Loucy (cell line): ENCODE measurements at regions not wholly inside any gene's neighbourhood (a gene's known extent, or its start where the extent isn't known, plus 50 kb on each side); places are given as distances from the start of the nearest gene placed in this dataset.

Source experiments
- H2AFZ ChIP-seq: fragments of 200-600 bp; sonication (generic); 2 replicates; pipeline ENCODE4 v1.6.0; 2016; ENCODE audit warnings: antibody characterized with exemption, mild to moderate bottlenecking, low read length, moderate library complexity
- H3F3A ChIP-seq: fragments of 200-600 bp; 2 replicates; pipeline ENCODE4 v1.6.0; 2016; ENCODE audit warnings: antibody characterized with exemption, low read depth, mild to moderate bottlenecking
- H3K27me3 ChIP-seq: fragments of 200-600 bp; sonication (generic); 2 replicates; pipeline ENCODE4 v1.6.1; 2014; ENCODE audit warnings: low read length, mild to moderate bottlenecking; ENCODE audit not compliant: insufficient read depth, poor library complexity, severe bottlenecking
- H3K36me3 ChIP-seq: fragments of 200-600 bp; sonication (generic); 2 replicates; pipeline ENCODE4 v1.6.1; 2016; ENCODE audit warnings: low read length; ENCODE audit not compliant: insufficient read depth
- H3K4me1 ChIP-seq: fragments of 200-600 bp; sonication (generic); 2 replicates; pipeline ENCODE4 v1.5.1; 2014; ENCODE audit warnings: low read length, mild to moderate bottlenecking; ENCODE audit not compliant: insufficient read depth, poor library complexity, severe bottlenecking
- H3K4me2 ChIP-seq: fragments of 200-600 bp; sonication (generic); 2 replicates; pipeline ENCODE4 v1.6.0; 2014; ENCODE audit warnings: antibody characterized with exemption, low read length, low read depth, mild to moderate bottlenecking; ENCODE audit not compliant: poor library complexity, severe bottlenecking
- H3K4me3 ChIP-seq: fragments of 200-600 bp; sonication (generic); 2 replicates; pipeline ENCODE4 v1.5.1; 2014; ENCODE audit warnings: low read length, mild to moderate bottlenecking, mixed read lengths; ENCODE audit not compliant: poor library complexity, severe bottlenecking
- H3K79me2 ChIP-seq: fragments of 200-600 bp; sonication (generic); 2 replicates; pipeline ENCODE4 v1.6.1; 2014; ENCODE audit warnings: low read length; ENCODE audit not compliant: insufficient read depth
- H3K9ac ChIP-seq: fragments of 200-600 bp; sonication (generic); 2 replicates; pipeline ENCODE4 v1.6.0; 2014; ENCODE audit warnings: mild to moderate bottlenecking, low read depth, low read length, moderate library complexity; ENCODE audit not compliant: poor library complexity, severe bottlenecking
- H3K9me2 ChIP-seq: fragments of 200-600 bp; sonication (generic); replicated peaks from 2 replicates; pipeline ENCODE4 v1.6.1; 2016; ENCODE audit warnings: low read depth, low read length, mixed read lengths
- H3K9me3 ChIP-seq: fragments of 200-600 bp; sonication (generic); 2 replicates; pipeline ENCODE4 v1.6.1; 2014; ENCODE audit warnings: mild to moderate bottlenecking, antibody characterized with exemption, low read length, low read depth; ENCODE audit not compliant: insufficient read depth
- H4K20me1 ChIP-seq: fragments of 200-600 bp; sonication (generic); 2 replicates; pipeline ENCODE4 v1.6.0; 2014; ENCODE audit warnings: antibody characterized with exemption, low read length, mild to moderate bottlenecking; ENCODE audit not compliant: insufficient read depth, poor library complexity, severe bottlenecking
- EZH2phosphoT487 ChIP-seq: fragments of 200-600 bp; IDR thresholded peaks from 2 replicates; pipeline ENCODE4 v1.6.1; 2018; ENCODE audit warnings: antibody characterized with exemption, mild to moderate bottlenecking, moderate library complexity, borderline replicate concordance
- TF ChIP-seq, protein P1 (sequence below): fragments of 200-600 bp; sonication (generic); conservative IDR thresholded peaks from 2 replicates; pipeline ENCODE4 v1.5.1; 2014; ENCODE audit warnings: mild to moderate bottlenecking, antibody characterized with exemption, low read length

- Histone ChIP-seq H3K9ac (no peak overlapping the region), H4K20me1 (no peaks in the 10 kb centered on the region), H3K9me3 (no peaks in the 10 kb centered on the region), H3K4me3 (no peak overlapping the region), H3K9me2 (no peaks in the 10 kb centered on the region), H3K4me2 (no peak overlapping the region), H3K27me3 (no peaks in the 10 kb centered on the region), H3K36me3 (no peaks in the 10 kb centered on the region), H2AFZ (no peak overlapping the region), H3K79me2 (no peaks in the 10 kb centered on the region), H3K4me1 (no peaks in the 10 kb centered on the region), H3F3A (no peaks in the 10 kb centered on the region)
- TF ChIP-seq EZH2phosphoT487, result no peak
- TF ChIP-seq, protein P1, sequence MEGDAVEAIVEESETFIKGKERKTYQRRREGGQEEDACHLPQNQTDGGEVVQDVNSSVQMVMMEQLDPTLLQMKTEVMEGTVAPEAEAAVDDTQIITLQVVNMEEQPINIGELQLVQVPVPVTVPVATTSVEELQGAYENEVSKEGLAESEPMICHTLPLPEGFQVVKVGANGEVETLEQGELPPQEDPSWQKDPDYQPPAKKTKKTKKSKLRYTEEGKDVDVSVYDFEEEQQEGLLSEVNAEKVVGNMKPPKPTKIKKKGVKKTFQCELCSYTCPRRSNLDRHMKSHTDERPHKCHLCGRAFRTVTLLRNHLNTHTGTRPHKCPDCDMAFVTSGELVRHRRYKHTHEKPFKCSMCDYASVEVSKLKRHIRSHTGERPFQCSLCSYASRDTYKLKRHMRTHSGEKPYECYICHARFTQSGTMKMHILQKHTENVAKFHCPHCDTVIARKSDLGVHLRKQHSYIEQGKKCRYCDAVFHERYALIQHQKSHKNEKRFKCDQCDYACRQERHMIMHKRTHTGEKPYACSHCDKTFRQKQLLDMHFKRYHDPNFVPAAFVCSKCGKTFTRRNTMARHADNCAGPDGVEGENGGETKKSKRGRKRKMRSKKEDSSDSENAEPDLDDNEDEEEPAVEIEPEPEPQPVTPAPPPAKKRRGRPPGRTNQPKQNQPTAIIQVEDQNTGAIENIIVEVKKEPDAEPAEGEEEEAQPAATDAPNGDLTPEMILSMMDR, result no peak
These were observed 476.9 kb downstream of the MIAT start for GRCh38 chr22:27134315-27134701.

DNA sequence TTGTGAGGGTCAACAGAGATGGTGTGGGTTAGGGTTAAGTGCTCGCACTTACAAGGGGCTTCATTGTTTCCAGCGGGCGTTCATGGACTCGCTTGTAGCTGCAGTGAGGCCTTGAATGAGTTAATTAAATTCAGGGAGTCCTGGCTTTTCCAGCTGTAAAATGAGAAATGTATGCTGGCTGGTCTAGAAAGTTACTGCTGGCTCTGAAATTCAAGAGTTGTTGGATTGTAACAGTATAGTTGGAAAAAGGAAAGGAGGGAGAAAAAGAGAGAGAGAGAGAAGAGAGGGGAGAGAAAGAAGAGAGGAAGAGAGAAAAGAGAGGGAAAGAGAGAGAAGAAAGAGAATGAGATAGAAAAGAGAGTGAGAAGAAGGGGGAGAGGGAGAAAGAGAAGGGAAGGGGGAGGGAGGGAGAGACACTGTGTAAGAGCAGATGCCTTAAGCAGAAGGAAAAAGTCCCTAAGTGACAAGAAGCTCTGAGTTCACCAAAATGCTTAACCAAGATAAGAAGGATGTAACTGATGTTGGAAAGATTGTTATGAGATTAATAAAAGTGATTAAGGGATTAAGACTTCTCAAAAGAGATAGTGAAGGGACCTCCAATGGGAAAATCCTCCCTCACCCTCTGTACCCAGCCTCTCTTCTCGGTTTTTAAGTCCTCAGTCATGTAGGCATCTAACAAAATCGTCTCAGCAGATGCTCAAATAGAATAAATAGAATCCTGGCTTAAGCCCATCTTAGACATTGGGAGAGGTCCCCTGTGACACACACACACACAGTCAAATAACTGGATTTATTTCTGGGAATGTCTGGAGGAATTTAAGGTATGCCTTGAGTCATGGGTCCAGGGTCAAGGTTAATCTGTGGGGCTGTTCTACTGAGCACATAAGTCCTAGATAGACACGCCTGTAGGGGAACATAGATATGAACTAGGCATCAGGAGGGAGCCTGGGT is 477.9 kb downstream of the MIAT start:
- Histone ChIP-seq H2AFZ (no peak overlapping the region), H4K20me1 (no peaks in the 10 kb centered on the region), H3K4me1 (no peaks in the 10 kb centered on the region), H3K4me2 (no peak overlapping the region), H3K79me2 (no peaks in the 10 kb centered on the region), H3K27me3 (no peaks in the 10 kb centered on the region), H3K9me3 (no peaks in the 10 kb centered on the region), H3F3A (no peaks in the 10 kb centered on the region), H3K9ac (no peak overlapping the region), H3K36me3 (no peaks in the 10 kb centered on the region), H3K4me3 (no peak overlapping the region), H3K9me2 (no peaks in the 10 kb centered on the region)
- TF ChIP-seq, protein P1, result no peak
- no peak for TF ChIP-seq EZH2phosphoT487

DNA sequence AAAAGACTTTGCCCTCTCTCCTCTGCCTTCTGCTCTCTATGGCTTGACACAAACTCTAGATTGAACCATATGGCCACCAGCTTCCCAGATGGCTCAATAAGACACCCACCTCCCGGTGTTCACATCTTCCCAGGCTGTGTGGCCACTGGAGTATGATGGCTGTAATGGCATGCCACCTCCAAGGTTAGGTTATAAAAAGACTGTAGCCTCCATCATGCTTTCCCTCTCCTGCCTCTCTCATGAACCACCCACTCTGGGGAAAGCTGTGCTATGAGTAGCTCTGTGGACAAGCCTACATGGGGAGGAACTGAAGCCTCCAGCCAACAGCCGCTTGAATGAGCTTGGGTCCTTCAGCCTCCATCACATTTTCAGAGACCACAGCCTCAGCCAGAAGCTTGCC is 479.2 kb downstream of the MIAT start:
- no peaks in the 10 kb centered on the region for H3K9me3 ChIP-seq
- no peak overlapping the region for H3K4me2 ChIP-seq
- no peaks in the 10 kb centered on the region for H4K20me1 ChIP-seq
- TF ChIP-seq EZH2phosphoT487, result no peak
- TF ChIP-seq, protein P1, result no peak
- no peak overlapping the region for H3K9ac ChIP-seq
- no peaks in the 10 kb centered on the region for H3K79me2 ChIP-seq
- H3K36me3 ChIP-seq, result no peaks in the 10 kb centered on the region
- no peak overlapping the region for H2AFZ ChIP-seq
- H3F3A ChIP-seq, result no peaks in the 10 kb centered on the region
- H3K27me3 ChIP-seq, result no peaks in the 10 kb centered on the region
- H3K4me3 ChIP-seq, result no peak overlapping the region
- H3K9me2 ChIP-seq, result no peaks in the 10 kb centered on the region
- no peaks in the 10 kb centered on the region for H3K4me1 ChIP-seq
